H9 (cell line): ENCODE measurements at regions not wholly inside any gene's neighbourhood (a gene's known extent, or its start where the extent isn't known, plus 50 kb on each side); places are given as distances from the start of the nearest gene placed in this dataset.
A peak's percentile ranks its signal among the peaks of the same experiment; 100 is the strongest.

Experiments
- DNase-seq: peaks from one replicate; pipeline ENCODE4 v3.0.0-alpha.2; 2017
- H2AFZ ChIP-seq: one replicate; pipeline ENCODE4 v1.6.1; 2013; ENCODE audit warnings: mild to moderate bottlenecking, low read length, control low read depth, moderate library complexity
- H2AK5ac ChIP-seq: 2 replicates; pipeline ENCODE4 v1.6.1; 2013; ENCODE audit warnings: low read length, control low read depth, mixed read lengths; ENCODE audit not compliant: insufficient read length
- H2BK120ac ChIP-seq: one replicate; pipeline ENCODE4 v1.6.1; 2013; ENCODE audit warnings: low read depth, mild to moderate bottlenecking, low read length, control low read depth, inconsistent platforms; ENCODE audit not compliant: poor library complexity, severe bottlenecking
- H2BK12ac ChIP-seq: 2 replicates; pipeline ENCODE4 v1.6.1; 2013; ENCODE audit warnings: low read length, control low read depth, mixed read lengths, low read depth; ENCODE audit not compliant: insufficient read length
- H2BK15ac ChIP-seq: 2 replicates; pipeline ENCODE4 v1.6.1; 2013; ENCODE audit warnings: low read depth, low read length, control low read depth
- H2BK20ac ChIP-seq: one replicate; pipeline ENCODE4 v1.6.1; 2013; ENCODE audit warnings: low read depth, mild to moderate bottlenecking, low read length, control low read depth, inconsistent platforms; ENCODE audit not compliant: poor library complexity, severe bottlenecking
- H2BK5ac ChIP-seq: 2 replicates; pipeline ENCODE4 v1.6.1; 2013; ENCODE audit warnings: low read length, control low read depth, mixed read lengths; ENCODE audit not compliant: insufficient read length
- H3K14ac ChIP-seq: 2 replicates; pipeline ENCODE4 v1.6.1; 2013; ENCODE audit warnings: low read length, control low read depth; ENCODE audit not compliant: insufficient read depth
- H3K18ac ChIP-seq: 2 replicates; pipeline ENCODE4 v1.6.1; 2013; ENCODE audit warnings: low read depth, mild to moderate bottlenecking, mixed read lengths, low read length, control low read depth; ENCODE audit not compliant: insufficient read length
- H3K23ac ChIP-seq: 2 replicates; pipeline ENCODE4 v1.6.1; 2013; ENCODE audit warnings: low read length, control low read depth, mixed read lengths, low read depth; ENCODE audit not compliant: insufficient read length
- H3K23me2 ChIP-seq: 2 replicates; pipeline ENCODE4 v1.6.1; 2013; ENCODE audit warnings: low read depth, mild to moderate bottlenecking, mixed read lengths, low read length, control low read depth; ENCODE audit not compliant: insufficient read length, poor library complexity, severe bottlenecking
- H3K27ac ChIP-seq: 2 replicates; pipeline ENCODE4 v1.5.1; 2013; ENCODE audit warnings: low read length, control low read depth, mixed read lengths, low read depth; ENCODE audit not compliant: insufficient read length
- H3K27me3 ChIP-seq: 2 replicates; pipeline ENCODE4 v1.6.1; 2013; ENCODE audit warnings: low read length, control low read depth, inconsistent platforms; ENCODE audit not compliant: insufficient read depth
- H3K4ac ChIP-seq: 2 replicates; pipeline ENCODE4 v1.6.1; 2013; ENCODE audit warnings: low read depth, mild to moderate bottlenecking, control low read depth, inconsistent platforms, low read length, moderate library complexity
- H3K4me1 ChIP-seq: 2 replicates; pipeline ENCODE4 v1.6.1; 2013; ENCODE audit warnings: low read length, control low read depth, inconsistent platforms; ENCODE audit not compliant: insufficient read depth
- H3K4me2 ChIP-seq: 2 replicates; pipeline ENCODE4 v1.6.1; 2013; ENCODE audit warnings: low read length, control low read depth, mixed read lengths; ENCODE audit not compliant: insufficient read length, insufficient read depth
- H3K56ac ChIP-seq: 2 replicates; pipeline ENCODE4 v1.6.1; 2013; ENCODE audit warnings: low read depth, mild to moderate bottlenecking, mixed read lengths, low read length, control low read depth; ENCODE audit not compliant: insufficient read length
- H3K79me1 ChIP-seq: 2 replicates; pipeline ENCODE4 v1.6.1; 2013; ENCODE audit warnings: low read depth, mild to moderate bottlenecking, moderate library complexity, low read length, control low read depth, inconsistent platforms; ENCODE audit not compliant: insufficient read depth, poor library complexity, severe bottlenecking
- H3K79me2 ChIP-seq: 2 replicates; pipeline ENCODE4 v1.6.1; 2013; ENCODE audit warnings: low read length, control low read depth, inconsistent platforms; ENCODE audit not compliant: insufficient read depth
- H3K9ac ChIP-seq: 2 replicates; pipeline ENCODE4 v1.6.1; 2013; ENCODE audit warnings: low read length, control low read depth, mixed read lengths; ENCODE audit not compliant: insufficient read length; ENCODE audit errors: extremely low read depth
- H3K9me3 ChIP-seq: one replicate; pipeline ENCODE4 v1.6.1; 2013; ENCODE audit warnings: low read depth, low read length, inconsistent platforms; ENCODE audit not compliant: control insufficient read depth
- H3T11ph ChIP-seq: one replicate; pipeline ENCODE4 v1.6.1; 2013; ENCODE audit warnings: mild to moderate bottlenecking, low read length, control low read depth, inconsistent platforms
- H4K20me1 ChIP-seq: one replicate; pipeline ENCODE4 v1.6.1; 2013; ENCODE audit not compliant: control insufficient read depth, insufficient read length, insufficient read depth
- H4K5ac ChIP-seq: 2 replicates; pipeline ENCODE4 v1.6.1; 2013; ENCODE audit warnings: low read depth, mild to moderate bottlenecking, mixed read lengths, low read length, control low read depth; ENCODE audit not compliant: insufficient read length
- H4K8ac ChIP-seq: replicated peaks from 2 replicates; pipeline ENCODE4 v1.6.1; 2013; ENCODE audit warnings: low read length, control low read depth, mixed read lengths, low read depth; ENCODE audit not compliant: insufficient read length
- H4K91ac ChIP-seq: 2 replicates; pipeline ENCODE4 v1.6.1; 2013; ENCODE audit warnings: low read depth, mild to moderate bottlenecking, moderate library complexity, mixed read lengths, low read length, control low read depth; ENCODE audit not compliant: insufficient read length
- H3K27ac Mint-ChIP-seq, 3 experiments: 2 replicates in 2 of 3; 3 replicates in 1 of 3; pipeline ENCODE4 v1.8.0; 2020 to 2021; ENCODE audit warnings: mixed read lengths in 3 of 3, mild to moderate bottlenecking in 1 of 3, moderate library complexity in 1 of 3
- H3K27me3 Mint-ChIP-seq: 2 replicates; pipeline ENCODE4 v1.8.0; 2021; ENCODE audit warnings: low read depth, mild to moderate bottlenecking, moderate library complexity, mixed read lengths
- H3K36me3 Mint-ChIP-seq, 3 experiments: 2 replicates in 2 of 3; 3 replicates in 1 of 3; pipeline ENCODE4 v1.8.0; 2020 to 2021; ENCODE audit warnings: low read depth in 3 of 3, mixed read lengths in 3 of 3; ENCODE audit not compliant: insufficient read depth in 1 of 3
- H3K4me1 Mint-ChIP-seq, 2 experiments: 2 replicates each; pipeline ENCODE4 v1.8.0; 2020; ENCODE audit warnings: mixed read lengths in 2 of 2
- H3K4me3 Mint-ChIP-seq, 2 experiments: 2 replicates in 1 of 2; 3 replicates in 1 of 2; pipeline ENCODE4 v1.8.0; 2020 to 2021; ENCODE audit warnings: mild to moderate bottlenecking in 2 of 2, mixed read lengths in 2 of 2, moderate library complexity in 1 of 2
- H3K9me3 Mint-ChIP-seq, 2 experiments: 2 replicates in 1 of 2; 3 replicates in 1 of 2; pipeline ENCODE4 v1.8.0; 2020; ENCODE audit warnings: mild to moderate bottlenecking in 2 of 2, mixed read lengths in 2 of 2, moderate library complexity in 1 of 2
- CTCF ChIP-seq: fragments of 200-600 bp; sonication (generic); conservative IDR thresholded peaks from 3 replicates; pipeline ENCODE4 v1.8.0; 2021; ENCODE audit warnings: antibody characterized with exemption, mild to moderate bottlenecking
- WGBS: extraction: QIAGEN DNeasy Blood & Tissue Kit; methylation state at CpG from one replicate; pipeline ENCODE4 v1.1.7; 2013; ENCODE audit warnings: missing lambda C conversion rate, low lambda C conversion rate, mixed read lengths; ENCODE audit not compliant: insufficient read length; ENCODE audit errors: extremely low coverage; 5-methylcytosine and 5-hydroxymethylcytosine counted together

- no peak overlapping the region for H3K27ac ChIP-seq
- DNase-seq, result no peak
- no peak overlapping the region for H3K9ac ChIP-seq
- H3K23me2 ChIP-seq, result no peaks in the 10 kb centered on the region
- peak overlapping the region; percentile 2 for H3K18ac ChIP-seq
- no peaks in the 10 kb centered on the region for H3K79me2 ChIP-seq
- no peaks in the 10 kb centered on the region for H3K79me1 ChIP-seq
- H4K5ac ChIP-seq, result no peak overlapping the region
- no peaks in the 10 kb centered on the region for H3K9me3 Mint-ChIP-seq
- no peak for TF ChIP-seq CTCF
- no peaks in the 10 kb centered on the region for H3K9me3 ChIP-seq
- H3K27me3 Mint-ChIP-seq, result no peaks in the 10 kb centered on the region
- peak overlapping the region; percentile 74 to 93 (median 93) for H3K27ac Mint-ChIP-seq
- H2AFZ ChIP-seq, result no peak overlapping the region
- no peak overlapping the region for H3T11ph ChIP-seq
- no peak overlapping the region for H3K4me3 Mint-ChIP-seq
- no peak overlapping the region for H2AK5ac ChIP-seq
- H3K4me1 Mint-ChIP-seq, result peaks cover 18 to 20% of the 10 kb centered on the region in 2 experiments
- H3K4me2 ChIP-seq, result no peak overlapping the region
- no peaks in the 10 kb centered on the region for H3K27me3 ChIP-seq
- no peak overlapping the region for H2BK5ac ChIP-seq
- no peaks in the 10 kb centered on the region for H3K36me3 Mint-ChIP-seq
- H4K91ac ChIP-seq, result no peak overlapping the region
- H2BK15ac ChIP-seq, result no peak overlapping the region
- H4K8ac ChIP-seq, result no peak overlapping the region
- no peak overlapping the region for H2BK20ac ChIP-seq
- no peak overlapping the region for H2BK120ac ChIP-seq
- H3K4ac ChIP-seq, result no peak overlapping the region
- no peak overlapping the region for H3K14ac ChIP-seq
- WGBS, result 100% methylated on average over 1 of the region's 4 CpGs
- no peak overlapping the region for H3K23ac ChIP-seq
- H3K4me1 ChIP-seq, result peaks cover 9% of the 10 kb centered on the region; the same call in 1 of the 2 replicates
- H2BK12ac ChIP-seq, result peak overlapping the region; percentile 52
- H3K56ac ChIP-seq, result no peak overlapping the region
- H4K20me1 ChIP-seq, result no peaks in the 10 kb centered on the region
Observed at GRCh38 chr3:27985369-27986035, 255.9 kb upstream of the CMC1 start.
